ENCODE measurements at regions not wholly inside any gene's neighbourhood (a gene's known extent, or its start where the extent isn't known, plus 50 kb on each side); places are given as distances from the start of the nearest gene placed in this dataset.

DNA sequence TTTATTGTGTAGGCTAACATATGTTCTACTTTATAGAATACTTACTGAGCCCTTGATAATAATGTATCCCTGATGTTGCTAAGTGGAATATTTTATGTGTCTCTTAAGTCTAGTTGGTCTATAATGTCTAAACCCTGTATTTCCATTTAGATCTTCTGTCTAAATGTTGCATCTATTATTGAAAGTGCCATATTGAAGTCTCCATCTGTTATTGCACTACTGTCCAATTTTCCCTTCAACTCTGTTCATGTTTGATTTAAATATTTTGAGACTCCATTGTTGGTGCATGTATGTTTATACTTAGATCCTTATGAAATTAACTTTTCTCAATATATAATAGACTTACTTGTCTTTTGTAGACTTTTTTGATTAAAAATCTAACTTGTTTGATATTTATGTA lies 924.5 kb upstream of the KCND2 start:
- no peak for DNase-seq (ENCODE audit: low read depth)
- no peak for TF ChIP-seq CTCF (IDR thresholded peaks at IDR 0.05; ENCODE audit: insufficient read depth, low read length, poor library complexity, severe bottlenecking)
- H3K4me3 ChIP-seq (ENCODE audit: low read depth, low read length) = no peak overlapping the region
- no peaks in the 10 kb centered on the region for H3K36me3 ChIP-seq (ENCODE audit: control insufficient read depth, insufficient read depth, low read length)
- no peaks in the 10 kb centered on the region for H3K27me3 ChIP-seq (ENCODE audit: control insufficient read depth, insufficient read depth, low read length)

GRCh38 chr7:119350334-119350733 lies 922.6 kb upstream of the KCND2 start:
- no peak for TF ChIP-seq CTCF (IDR thresholded peaks at IDR 0.05; ENCODE audit: insufficient read depth, low read length, poor library complexity, severe bottlenecking)
- Histone ChIP-seq H3K36me3 (ENCODE audit: control insufficient read depth, insufficient read depth, low read length) (no peaks in the 10 kb centered on the region), H3K27me3 (ENCODE audit: control insufficient read depth, insufficient read depth, low read length) (no peaks in the 10 kb centered on the region), H3K4me3 (ENCODE audit: low read depth, low read length) (no peak overlapping the region)
- DNase-seq (ENCODE audit: low read depth) = no peak

DNA sequence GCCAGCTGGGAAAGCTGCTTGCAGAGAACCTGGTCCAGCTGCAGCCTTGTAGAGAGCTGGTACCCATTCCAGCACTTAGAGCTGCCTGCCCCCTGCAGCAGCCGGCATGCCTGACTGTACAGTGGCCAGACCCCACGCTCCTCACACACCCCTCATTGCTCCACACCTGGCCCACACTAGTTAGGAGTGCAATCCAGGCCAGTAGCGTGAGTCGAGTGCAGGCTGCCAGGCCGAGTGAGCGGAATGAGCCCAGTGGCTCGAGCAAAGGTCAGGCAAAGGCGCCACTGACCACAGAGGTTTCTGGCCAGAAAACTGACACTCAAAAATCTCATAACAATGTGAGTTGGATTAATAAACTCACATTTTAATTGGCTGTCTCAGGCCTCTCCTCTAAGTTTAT lies 921.7 kb upstream of the KCND2 start:
- no peak for TF ChIP-seq CTCF (IDR thresholded peaks at IDR 0.05; ENCODE audit: insufficient read depth, low read length, poor library complexity, severe bottlenecking)
- DNase-seq (ENCODE audit: low read depth) = no peak

DNA sequence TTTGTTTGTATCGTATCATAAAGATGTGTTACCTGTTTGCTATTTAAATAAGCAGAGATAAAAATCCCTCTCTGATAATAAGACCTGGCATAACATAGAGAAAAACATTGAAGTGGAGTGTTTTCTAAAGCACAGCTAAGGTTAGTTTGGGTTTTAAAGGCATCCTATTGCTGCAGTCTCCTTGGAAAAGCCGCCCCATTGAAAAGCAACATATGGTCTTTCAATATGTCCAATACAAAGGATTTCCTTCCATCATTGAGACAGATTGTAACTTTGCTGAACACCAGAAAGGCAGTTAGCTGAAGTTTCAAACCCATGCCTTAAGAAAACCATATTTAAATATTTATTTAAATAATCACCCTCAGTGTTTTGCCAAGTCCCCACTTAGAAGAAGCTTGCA lies 898.5 kb upstream of the KCND2 start:
- no peak for TF ChIP-seq CTCF (IDR thresholded peaks at IDR 0.05; ENCODE audit: insufficient read depth, low read length, poor library complexity, severe bottlenecking)
- no peak for DNase-seq (ENCODE audit: low read depth)
- H3K27me3 ChIP-seq (ENCODE audit: control insufficient read depth, insufficient read depth, low read length) = no peaks in the 10 kb centered on the region
- no peaks in the 10 kb centered on the region for H3K36me3 ChIP-seq (ENCODE audit: control insufficient read depth, insufficient read depth, low read length)
- no peak overlapping the region for H3K4me3 ChIP-seq (ENCODE audit: low read depth, low read length)

More for the DNA sequence above, 921.7 kb upstream of the KCND2 start:
- H3K27me3 ChIP-seq (ENCODE audit: control insufficient read depth, insufficient read depth, low read length) = no peaks in the 10 kb centered on the region
- H3K4me3 ChIP-seq (ENCODE audit: low read depth, low read length) = no peak overlapping the region
- H3K36me3 ChIP-seq (ENCODE audit: control insufficient read depth, insufficient read depth, low read length) = no peaks in the 10 kb centered on the region

GRCh38 chr7:119377861-119378260 lies 895.1 kb upstream of the KCND2 start:
- no peak for DNase-seq (ENCODE audit: low read depth)
- no peaks in the 10 kb centered on the region for H3K36me3 ChIP-seq (ENCODE audit: control insufficient read depth, insufficient read depth, low read length)
- TF ChIP-seq CTCF (IDR thresholded peaks at IDR 0.05; ENCODE audit: insufficient read depth, low read length, poor library complexity, severe bottlenecking) = no peak
- no peaks in the 10 kb centered on the region for H3K27me3 ChIP-seq (ENCODE audit: control insufficient read depth, insufficient read depth, low read length)
- no peak overlapping the region for H3K4me3 ChIP-seq (ENCODE audit: low read depth, low read length)

DNA sequence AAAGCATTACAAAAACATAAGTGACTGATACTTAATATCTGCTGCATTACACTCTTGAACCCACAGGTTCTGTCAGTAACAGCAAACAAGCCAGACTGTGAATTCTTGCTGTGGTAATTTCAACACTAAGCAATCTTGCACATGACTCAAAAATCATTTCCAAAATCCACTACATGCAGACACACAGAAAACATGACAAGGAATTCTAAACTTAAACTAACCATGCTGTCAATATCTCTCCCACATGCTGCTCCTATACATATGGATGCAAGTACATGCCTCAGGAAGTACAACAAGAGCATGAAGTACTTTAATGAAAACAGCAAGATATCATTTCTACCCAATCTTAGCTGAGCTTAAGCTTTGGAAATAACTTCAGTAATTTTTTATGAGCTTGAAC lies 890.2 kb upstream of the KCND2 start:
- no peaks in the 10 kb centered on the region for H3K27me3 ChIP-seq (ENCODE audit: control insufficient read depth, insufficient read depth, low read length)
- H3K36me3 ChIP-seq (ENCODE audit: control insufficient read depth, insufficient read depth, low read length) = no peaks in the 10 kb centered on the region
- no peak for TF ChIP-seq CTCF (IDR thresholded peaks at IDR 0.05; ENCODE audit: insufficient read depth, low read length, poor library complexity, severe bottlenecking)
- no peak overlapping the region for H3K4me3 ChIP-seq (ENCODE audit: low read depth, low read length)
- DNase-seq (ENCODE audit: low read depth) = no peak
